ENCODE measurements at regions not wholly inside any gene's neighbourhood (a gene's known extent, or its start where the extent isn't known, plus 50 kb on each side); places are given as distances from the start of the nearest gene placed in this dataset.

DNA sequence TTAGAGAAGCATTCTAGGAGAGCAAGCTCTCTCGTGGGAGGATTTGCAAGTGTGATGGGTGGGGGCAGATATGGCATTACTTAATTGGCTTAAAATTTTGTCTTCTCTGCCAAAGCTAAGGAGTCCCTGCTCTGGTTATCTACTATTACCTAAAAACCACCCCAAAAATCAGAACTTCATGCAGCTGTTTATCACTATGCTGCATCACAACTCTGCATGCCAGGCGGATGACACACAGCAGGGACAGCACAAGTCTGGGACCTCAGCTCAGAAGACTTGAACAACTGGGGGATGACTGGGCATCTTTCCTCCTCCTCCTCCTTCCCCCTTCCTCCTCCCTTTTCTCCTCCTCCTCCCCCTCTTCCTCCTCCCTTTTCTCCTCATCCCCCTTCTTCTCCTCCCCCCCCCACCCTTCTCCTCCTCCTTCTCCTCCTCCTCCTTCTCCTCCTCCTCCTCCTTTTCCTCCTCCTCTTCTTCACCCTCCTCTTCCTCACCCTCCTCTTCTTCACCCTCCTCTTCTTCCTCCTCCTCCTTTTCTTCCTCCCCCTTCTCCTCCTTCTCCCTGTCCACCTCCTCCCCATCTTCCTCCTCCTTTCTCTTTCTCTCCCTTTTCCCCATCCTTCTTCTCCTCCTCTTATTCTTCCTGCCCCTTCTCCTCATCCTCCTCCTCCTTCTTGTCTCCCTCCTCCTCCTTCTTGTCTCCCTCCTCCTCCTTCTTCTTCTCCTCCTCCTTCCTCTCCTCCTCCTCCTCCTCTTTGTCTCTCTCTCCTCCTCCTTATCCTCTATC, 218.6 kb upstream of the PMEPA1 start:
- H3K4me1 ChIP-seq (replicated peaks in 1 of 4; ENCODE audit: control insufficient read depth in 3 of 4, insufficient read depth in 4 of 4, low read length in 3 of 4) = 0 out of 7 replicates have a peak, but pooled peaks cover 0 to 2% (median 0%) of the 10 kb centered on the region in 4 experiments
- 79% methylated on average over 2 of the region's 2 CpGs; no CpG with 5 or more reads in 1 of the 2 experiments for WGBS, 2 experiments (ENCODE audit: extremely low coverage in 1 of 2, insufficient coverage in 1 of 2, insufficient read length in 1 of 2, insufficient replicate concordance in 2 of 2, low coverage in 1 of 2, low lambda C conversion rate in 2 of 2, missing lambda C conversion rate in 1 of 2)
- H3K4me2 ChIP-seq (ENCODE audit: insufficient read depth in 1 of 2, low read depth in 2 of 2, low read length in 2 of 2) = no peak overlapping the region
- DNase-seq (ENCODE audit: low read depth in 1 of 2, low spot score in 2 of 2) = no peak
- POLR2A ChIA-PET (ENCODE audit: partially characterized antibody) = no interaction called here
- no peak overlapping the region for H3K56ac ChIP-seq (replicated peaks; ENCODE audit: insufficient read length, low read depth, low read length)
- H3K36me3 ChIP-seq (ENCODE audit: control insufficient read depth in 2 of 4, insufficient read depth in 4 of 4, low read length in 3 of 4) = no peaks in the 10 kb centered on the region
- FAIRE-seq = no peak
- H3K23me2 ChIP-seq (ENCODE audit: low read depth, low read length) = no peaks in the 10 kb centered on the region; the same call in 1 of the 2 replicates
- H3K27me3 ChIP-seq (replicated peaks in 1 of 4; ENCODE audit: control insufficient read depth in 3 of 4, extremely low read depth in 1 of 4, insufficient read depth in 3 of 4, low read length in 3 of 4) = no peaks in the 10 kb centered on the region
- no peak overlapping the region for H3K27ac ChIP-seq (ENCODE audit: low read depth, low read length)
- H3K9ac ChIP-seq (replicated peaks in 1 of 4; ENCODE audit: extremely low read depth in 1 of 4, low read depth in 3 of 4, low read length in 3 of 4) = no peak overlapping the region
- no peaks in the 10 kb centered on the region for H4K20me1 ChIP-seq (replicated peaks in 1 of 2; ENCODE audit: control insufficient read depth in 1 of 2, insufficient read depth in 2 of 2, low read length in 2 of 2)
- H3K4ac ChIP-seq (replicated peaks; ENCODE audit: insufficient read length, low read depth, low read length) = no peak overlapping the region
- H2AK5ac ChIP-seq (ENCODE audit: low read depth, low read length) = no peak overlapping the region
- no peak overlapping the region for H3K18ac ChIP-seq (ENCODE audit: extremely low read depth, low read length)
- H3K79me1 ChIP-seq (ENCODE audit: low read depth, low read length) = no peaks in the 10 kb centered on the region
- H3K23ac ChIP-seq (ENCODE audit: insufficient read length) = no peak overlapping the region
- CTCF ChIA-PET (ENCODE audit: partially characterized antibody) = no interaction called here
- peaks cover 3 to 9% of the 10 kb centered on the region in 2 experiments; a peak in 1 of 4 replicates for H3K9me3 ChIP-seq (ENCODE audit: insufficient read depth in 2 of 2, low read depth in 1 of 2, low read length in 1 of 2)
- TF ChIP-seq KDM5A (IDR thresholded peaks at IDR 0.05; ENCODE audit: low read length) = no peak
- H2BK15ac ChIP-seq (ENCODE audit: low read length) = no peak overlapping the region
- H3K79me2 ChIP-seq (ENCODE audit: control insufficient read depth in 1 of 2, insufficient read depth in 2 of 2, low read length in 2 of 2) = no peaks in the 10 kb centered on the region
- H2BK12ac ChIP-seq (ENCODE audit: low read depth, low read length) = no peak overlapping the region
- no peak overlapping the region for H4K8ac ChIP-seq (ENCODE audit: extremely low read depth, insufficient read depth, low read length)
- H3K14ac ChIP-seq (ENCODE audit: insufficient read length) = no peak overlapping the region
- H2BK20ac ChIP-seq (ENCODE audit: low read length) = no peak overlapping the region
- no peak overlapping the region for H2BK120ac ChIP-seq (replicated peaks; ENCODE audit: low read depth, low read length)
- H4K91ac ChIP-seq (replicated peaks; ENCODE audit: insufficient read length, low read length) = no peak overlapping the region
- no peak overlapping the region for H3K4me3 ChIP-seq (ENCODE audit: extremely low read depth in 1 of 4, insufficient read depth in 2 of 4, low read depth in 3 of 4, low read length in 4 of 4)
- no peak overlapping the region for H4K5ac ChIP-seq (ENCODE audit: insufficient read length, low read depth, low read length)
- H2AFZ ChIP-seq (ENCODE audit: low read length) = no peak overlapping the region
- no peak overlapping the region for H2BK5ac ChIP-seq (ENCODE audit: low read depth, low read length)

Measured in H1 (cell line).